Astrocyte (in vitro differentiated cells and primary cell): ENCODE measurements at regions not wholly inside any gene's neighbourhood (a gene's known extent, or its start where the extent isn't known, plus 50 kb on each side); places are given as distances from the start of the nearest gene placed in this dataset.

Experiments
- EZH2 ChIP-seq: IDR thresholded peaks from 2 replicates; pipeline ENCODE4 v1.6.1; 2012; ENCODE audit warnings: mild to moderate bottlenecking, low read length, inconsistent platforms; ENCODE audit not compliant: insufficient read depth
- TF ChIP-seq, protein P1 (sequence below): IDR thresholded peaks from 2 replicates; pipeline ENCODE4 v1.5.1; 2011; ENCODE audit warnings: low read depth, mild to moderate bottlenecking, inconsistent platforms, low read length, moderate library complexity; ENCODE audit not compliant: insufficient read depth

DNA sequence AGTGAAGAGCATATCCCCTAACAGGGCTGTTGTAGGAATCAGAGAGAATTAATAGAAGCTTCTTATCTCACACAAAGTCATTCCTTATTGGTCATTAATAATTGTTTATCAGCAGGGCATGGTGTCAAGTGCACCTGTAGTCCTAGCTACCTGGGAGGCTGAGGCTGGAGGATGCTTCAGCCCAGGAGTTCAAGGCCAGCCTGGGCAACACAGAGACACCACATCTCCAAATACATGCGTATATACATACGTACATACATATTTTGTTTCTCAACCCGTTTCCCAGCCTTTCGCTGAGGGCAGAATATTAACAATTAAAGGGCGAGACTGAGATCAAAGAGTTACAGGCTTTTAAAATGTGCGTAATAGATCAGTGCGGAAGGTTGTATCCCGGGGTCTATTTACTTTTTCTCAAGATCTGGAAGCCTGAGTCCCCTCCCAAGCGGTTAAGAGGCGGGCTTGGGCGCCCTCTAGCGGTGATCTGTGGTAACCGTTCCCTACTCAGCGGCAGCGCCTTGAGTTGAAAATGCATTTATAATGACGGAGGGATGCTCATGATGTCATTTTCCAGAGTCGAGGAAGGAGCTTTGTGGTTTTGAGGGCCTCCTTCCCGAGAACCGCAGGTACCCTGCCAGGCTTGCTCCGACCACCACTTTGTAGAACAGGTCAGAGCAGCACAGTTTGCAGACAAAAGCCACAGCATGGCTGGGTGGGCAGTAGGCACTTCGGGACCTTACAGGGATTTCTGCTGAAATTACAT lies 169.6 kb upstream of the GPR12 start:
- TF ChIP-seq, protein P1, sequence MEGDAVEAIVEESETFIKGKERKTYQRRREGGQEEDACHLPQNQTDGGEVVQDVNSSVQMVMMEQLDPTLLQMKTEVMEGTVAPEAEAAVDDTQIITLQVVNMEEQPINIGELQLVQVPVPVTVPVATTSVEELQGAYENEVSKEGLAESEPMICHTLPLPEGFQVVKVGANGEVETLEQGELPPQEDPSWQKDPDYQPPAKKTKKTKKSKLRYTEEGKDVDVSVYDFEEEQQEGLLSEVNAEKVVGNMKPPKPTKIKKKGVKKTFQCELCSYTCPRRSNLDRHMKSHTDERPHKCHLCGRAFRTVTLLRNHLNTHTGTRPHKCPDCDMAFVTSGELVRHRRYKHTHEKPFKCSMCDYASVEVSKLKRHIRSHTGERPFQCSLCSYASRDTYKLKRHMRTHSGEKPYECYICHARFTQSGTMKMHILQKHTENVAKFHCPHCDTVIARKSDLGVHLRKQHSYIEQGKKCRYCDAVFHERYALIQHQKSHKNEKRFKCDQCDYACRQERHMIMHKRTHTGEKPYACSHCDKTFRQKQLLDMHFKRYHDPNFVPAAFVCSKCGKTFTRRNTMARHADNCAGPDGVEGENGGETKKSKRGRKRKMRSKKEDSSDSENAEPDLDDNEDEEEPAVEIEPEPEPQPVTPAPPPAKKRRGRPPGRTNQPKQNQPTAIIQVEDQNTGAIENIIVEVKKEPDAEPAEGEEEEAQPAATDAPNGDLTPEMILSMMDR, result peak; percentile 95
- no peak for TF ChIP-seq EZH2
